Stimulated activated CD4-positive, alpha-beta T cell treated with anti-CD3 and anti-CD28 coated beads, Interleukin-1b, Interleukin-23, amount 100 ng/mL, for 48 hours (primary cell): ENCODE measurements at regions not wholly inside any gene's neighbourhood (a gene's known extent, or its start where the extent isn't known, plus 50 kb on each side); places are given as distances from the start of the nearest gene placed in this dataset.
"Not testable (repeated sequence)": the region's sequence is repeated elsewhere in the genome, so short reads cannot be mapped to it uniquely, and the experiment has no call there.

Experiments
- DNase-seq: peaks from one replicate; pipeline ENCODE4 v3.0.0-alpha.2; 2020

DNA sequence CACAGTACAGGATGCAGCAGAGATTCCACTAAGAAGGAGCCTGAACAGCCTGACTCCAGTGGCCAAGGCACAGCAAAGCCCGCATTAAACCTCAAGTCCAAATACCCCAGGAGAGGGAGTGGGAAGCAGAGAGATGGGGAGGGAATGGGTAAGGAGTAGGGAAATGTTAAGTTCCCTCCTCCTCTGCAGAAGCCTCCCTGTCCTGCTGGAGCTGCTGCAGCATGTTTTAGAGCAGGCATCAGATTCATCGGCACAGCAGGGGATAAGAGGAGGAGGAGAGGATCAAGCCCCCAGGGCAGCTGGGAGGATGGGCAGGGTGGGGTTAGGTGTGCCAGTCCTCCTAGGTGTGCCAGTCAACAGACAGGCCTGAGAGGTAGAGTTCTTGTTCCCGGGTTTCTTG is 709.7 kb downstream of the PTPRU start:
- DNase-seq: no peak

DNA sequence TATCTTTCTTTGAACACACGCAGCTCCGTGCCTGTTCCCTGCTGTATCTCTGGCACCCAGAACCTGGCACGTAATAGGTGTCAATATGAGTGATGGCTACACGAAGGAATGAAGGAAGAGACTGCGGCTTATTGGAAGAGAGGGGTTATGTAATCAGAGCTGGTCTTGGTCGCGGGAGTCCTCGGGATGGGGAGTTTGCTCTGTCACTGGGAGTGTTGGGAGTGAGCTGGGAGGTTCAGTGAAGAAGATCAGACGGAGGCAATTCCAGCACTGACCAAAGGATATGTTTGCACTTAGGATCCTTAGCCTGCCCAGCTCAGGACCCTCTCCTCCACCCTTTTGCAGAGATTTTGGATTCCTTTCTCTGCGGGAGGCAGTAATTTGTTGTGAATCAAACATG is 709.1 kb downstream of the PTPRU start:
- no peak for DNase-seq

DNA sequence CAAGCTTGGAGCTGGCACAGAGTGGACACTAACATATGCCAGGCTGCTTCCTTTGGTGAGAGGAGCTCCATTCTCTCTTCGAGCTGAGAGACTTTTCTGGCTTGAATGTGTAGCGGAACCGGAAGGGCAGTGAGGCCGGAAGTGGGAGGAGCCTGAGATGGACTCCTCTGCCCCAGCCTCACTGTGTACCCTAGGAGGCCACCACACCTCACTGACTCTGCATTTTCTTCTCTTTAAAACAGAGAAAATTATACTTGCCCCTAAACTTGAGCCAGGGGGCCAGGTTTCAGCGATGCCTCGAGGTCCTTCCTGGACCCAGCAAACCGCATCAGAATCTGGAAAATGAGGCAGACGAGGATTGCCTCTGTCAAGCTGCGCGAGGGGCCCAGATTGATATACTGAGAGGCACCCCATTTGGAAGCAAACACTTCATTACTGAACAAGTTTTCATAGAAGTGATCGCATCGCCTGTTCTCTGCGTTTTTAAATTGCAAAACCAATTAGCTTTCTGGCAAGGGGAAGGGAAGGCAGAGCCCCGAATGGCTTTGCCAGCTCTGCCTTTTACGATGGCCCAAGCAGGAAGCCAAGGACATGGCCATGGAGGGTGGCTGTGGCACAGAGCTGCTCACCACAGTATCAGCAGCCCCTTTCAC is 708.1 kb downstream of the PTPRU start:
- DNase-seq: no peak

- no peak for DNase-seq
Measured at GRCh38 chr1:29943034-29943433, 706.7 kb downstream of the PTPRU start.

DNA sequence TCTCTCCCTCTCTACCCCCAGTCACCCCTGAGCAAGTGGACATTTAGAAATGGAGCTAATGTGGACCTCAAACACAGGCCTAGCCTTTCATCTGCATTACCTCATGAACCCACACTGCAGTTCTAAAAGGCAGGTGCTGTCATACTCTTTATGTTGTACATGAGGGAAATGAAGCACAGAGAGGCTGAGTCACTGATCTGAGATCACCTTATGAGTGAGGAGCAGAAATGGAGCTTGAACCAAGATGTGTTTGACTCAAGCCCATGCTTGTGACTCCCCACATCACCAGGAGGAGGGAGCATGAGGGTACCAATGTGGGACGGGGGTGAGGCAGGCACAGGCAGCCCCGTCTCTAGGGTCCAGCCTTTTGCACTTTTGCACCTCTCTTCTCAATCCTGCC is 702.8 kb downstream of the PTPRU start:
- no peak for DNase-seq

GRCh38 chr1:29937356-29937755 is 701.0 kb downstream of the PTPRU start:
- no peak for DNase-seq

GRCh38 chr1:29936031-29936544 is 699.8 kb downstream of the PTPRU start:
- no peak for DNase-seq

DNA sequence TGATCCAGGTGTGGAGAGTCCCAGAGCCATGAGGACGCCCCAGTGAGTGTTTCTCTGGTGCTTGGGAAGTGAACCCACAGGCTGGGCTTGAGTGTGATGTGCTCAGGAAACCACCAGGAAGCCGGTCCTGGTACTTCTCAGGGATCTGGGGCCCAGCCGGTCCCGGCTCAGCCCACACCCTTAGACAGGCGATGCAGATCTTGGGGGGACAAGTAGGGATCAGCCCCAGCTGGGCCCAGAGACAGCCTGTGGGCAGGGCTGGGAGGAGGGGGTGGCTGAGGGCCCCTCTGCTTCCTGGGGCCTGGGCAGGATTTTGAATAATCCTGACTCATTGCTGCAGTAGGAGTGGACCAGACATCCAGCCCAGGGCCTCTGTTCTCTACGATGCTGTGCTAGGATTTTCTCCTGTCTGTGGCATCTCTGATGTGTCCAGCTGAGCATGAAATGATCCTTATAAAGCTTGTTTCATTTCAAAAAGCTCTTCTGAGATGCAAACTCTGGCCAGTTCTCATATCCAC is 698.0 kb downstream of the PTPRU start:
- DNase-seq: no peak

DNA sequence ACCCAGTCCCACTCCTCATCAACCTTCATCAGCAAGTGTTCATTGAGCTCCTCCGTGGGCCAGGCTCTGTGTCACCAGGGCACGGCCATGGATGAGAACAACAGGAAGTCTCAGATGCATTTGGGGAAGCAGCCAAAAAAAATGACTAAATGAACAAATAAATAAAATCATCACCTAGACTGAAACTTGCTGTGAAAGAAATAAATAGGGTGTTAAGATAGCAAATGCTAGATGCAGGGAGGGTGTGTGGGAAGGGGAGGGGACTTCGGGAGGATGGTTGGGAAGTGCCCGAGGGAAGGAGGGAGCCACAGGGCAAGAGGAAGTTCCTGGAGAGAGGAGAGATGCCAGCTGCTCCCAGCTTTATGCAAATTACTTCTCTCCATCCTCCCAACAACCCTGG is 696.7 kb downstream of the PTPRU start:
- no peak for DNase-seq

DNA sequence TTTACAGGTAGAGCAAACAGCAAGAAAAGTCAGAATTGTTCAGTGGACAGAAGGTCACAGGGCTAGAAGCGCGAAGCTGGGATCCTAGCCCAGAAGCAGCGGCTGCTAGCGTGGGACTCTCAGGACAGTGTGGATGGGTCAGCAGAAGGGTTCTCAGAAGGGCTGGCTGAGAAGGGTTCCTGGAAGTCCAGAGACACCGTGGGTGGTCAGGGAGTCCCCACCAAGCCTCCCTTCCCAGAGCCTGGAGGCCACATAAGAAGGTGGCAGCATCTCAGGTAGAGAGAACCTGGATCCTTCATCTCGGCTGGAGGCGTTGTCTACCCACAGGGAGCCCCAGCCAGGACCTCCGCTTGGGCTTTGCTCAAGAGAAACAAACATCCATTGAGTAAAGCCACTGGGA is 696.3 kb downstream of the PTPRU start:
- DNase-seq: no peak

DNA sequence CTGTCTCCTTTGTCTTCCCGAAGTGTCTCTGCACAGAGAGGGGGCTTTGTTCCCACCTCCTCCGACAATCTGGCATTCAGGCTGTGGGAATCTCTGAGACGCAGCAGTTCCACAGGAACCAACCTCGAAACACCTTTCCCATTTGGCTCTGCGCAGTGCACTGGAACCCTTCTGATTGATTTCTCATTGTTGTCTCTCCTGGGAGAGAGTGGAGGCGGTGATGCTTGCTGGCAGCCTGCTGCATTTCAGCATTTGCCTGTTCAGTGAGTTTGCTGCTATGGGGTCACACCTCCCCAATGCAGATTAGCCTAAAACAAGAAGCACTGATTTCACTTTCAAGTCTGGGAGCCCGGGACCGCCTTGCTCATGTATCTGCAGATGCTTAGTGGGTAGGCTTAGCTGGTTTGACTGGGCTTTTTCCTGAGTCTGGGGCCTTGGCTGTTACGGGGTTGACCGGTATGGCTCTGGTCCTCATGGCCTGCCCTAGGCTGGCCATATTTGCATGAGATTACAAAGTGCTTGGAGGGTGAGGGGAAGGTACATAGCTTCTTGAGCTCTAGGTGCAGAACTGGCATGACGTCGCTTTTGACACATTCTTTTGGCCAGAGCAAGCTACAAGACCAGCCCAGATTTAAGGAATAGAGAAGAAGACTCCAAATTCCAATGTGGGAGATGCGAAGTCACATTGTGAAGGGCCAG is 695.3 kb downstream of the PTPRU start:
- no peak for DNase-seq

DNA sequence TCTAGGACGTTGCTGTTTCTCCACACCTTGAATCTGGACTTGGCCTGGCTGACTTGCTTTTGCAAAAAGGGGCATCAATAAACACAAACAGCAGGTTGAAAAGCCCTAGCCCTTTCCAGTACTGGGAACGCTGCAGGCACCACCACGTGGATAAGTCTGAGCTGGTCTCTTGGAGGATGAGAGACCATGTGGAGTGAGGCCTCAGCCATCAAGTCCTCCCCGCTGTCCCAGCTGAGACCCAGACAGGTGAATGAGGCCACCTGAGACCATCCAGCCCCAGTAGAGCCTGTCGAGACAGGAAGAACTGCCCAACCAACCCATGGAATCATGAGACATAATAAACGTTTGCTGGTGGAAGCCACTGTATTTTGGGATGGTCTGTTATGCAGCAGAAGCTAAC is 688.7 kb downstream of the PTPRU start:
- DNase-seq: no peak

DNA sequence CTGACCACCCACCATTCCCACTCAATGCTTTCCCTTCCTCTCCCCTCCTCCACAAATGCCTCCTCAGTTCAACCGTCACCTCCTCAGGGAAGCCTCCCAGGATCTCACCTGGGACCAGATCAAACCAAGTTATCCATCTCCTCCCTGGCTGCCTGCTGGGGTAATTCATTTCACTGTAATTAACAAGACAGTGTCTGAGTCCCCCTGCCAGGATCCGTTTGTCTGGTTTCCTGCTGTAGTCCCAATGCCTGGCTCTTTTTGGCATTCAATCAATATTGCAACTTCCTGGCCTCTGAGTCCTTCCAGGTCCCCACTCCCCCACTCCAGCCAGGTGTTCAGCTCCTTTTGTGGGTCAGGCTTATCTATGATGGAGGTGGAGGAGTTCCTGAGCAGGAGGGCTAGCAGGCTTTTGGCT is 687.7 kb downstream of the PTPRU start:
- DNase-seq: no peak

GRCh38 chr1:29921741-29922140 is 685.4 kb downstream of the PTPRU start:
- DNase-seq: no peak

DNA sequence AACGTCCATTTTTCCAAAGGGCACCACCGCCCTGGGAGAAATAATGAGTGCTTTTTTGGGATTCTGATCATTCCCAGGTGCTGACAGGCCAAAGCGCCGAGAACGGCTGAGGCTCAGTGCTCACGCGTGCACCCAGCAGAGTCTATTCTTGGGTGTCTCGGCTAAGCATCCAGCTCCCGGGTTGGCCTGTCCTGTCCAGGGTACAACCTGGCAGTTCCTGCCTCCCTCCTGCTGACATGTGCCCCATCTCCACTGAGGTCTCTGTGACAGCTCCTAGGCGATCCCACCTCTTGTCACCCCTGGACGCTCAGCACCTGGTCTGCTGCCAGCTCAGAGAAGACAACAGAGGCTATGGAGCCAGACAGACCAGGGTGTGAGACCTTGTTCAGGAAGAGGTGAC is 684.5 kb downstream of the PTPRU start:
- DNase-seq: no peak

DNA sequence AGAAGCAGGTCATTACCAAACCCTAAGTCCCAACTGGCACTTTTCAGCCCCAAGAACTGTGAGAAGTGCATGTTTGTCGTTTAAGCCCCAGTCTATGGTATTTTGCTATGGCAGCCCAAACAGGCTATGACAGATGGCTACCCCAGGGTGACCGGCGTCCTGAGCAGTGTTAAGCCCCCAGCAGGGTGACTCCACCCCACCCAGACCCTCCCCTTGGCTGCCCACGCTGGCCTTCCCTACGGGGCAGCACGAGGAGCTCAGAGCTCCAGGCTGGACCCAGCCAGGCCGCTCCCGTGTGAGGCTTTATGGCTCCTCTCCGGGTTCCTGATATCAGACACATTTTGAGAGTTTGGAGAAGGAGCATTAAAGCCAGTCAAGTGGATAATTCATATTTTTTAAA is 684.0 kb downstream of the PTPRU start:
- no peak for DNase-seq

GRCh38 chr1:29919041-29919440 is 682.7 kb downstream of the PTPRU start:
- DNase-seq: not testable (repeated sequence)

- DNase-seq: no peak
Measured at GRCh38 chr1:29916656-29917369, 680.5 kb downstream of the PTPRU start.

DNA sequence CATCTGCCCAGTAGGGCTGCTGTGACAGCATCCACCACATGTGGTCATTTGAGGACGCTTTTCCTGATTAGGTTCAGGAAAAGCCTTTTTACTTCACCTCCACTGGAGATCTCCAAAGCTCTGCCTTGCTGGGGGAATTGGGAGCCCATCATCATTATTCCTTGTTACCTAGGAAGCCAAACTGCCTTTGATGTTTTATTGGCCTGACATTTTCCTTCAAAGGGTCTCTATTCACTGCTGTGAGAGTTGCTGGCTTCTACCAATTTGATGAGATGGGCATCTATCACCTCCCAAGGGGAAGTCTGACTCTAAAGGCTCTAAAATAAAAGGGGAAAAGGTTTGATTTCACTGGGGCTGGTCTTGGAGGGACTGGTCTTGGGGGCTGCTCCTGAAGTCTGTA is 678.6 kb downstream of the PTPRU start:
- DNase-seq: no peak

DNA sequence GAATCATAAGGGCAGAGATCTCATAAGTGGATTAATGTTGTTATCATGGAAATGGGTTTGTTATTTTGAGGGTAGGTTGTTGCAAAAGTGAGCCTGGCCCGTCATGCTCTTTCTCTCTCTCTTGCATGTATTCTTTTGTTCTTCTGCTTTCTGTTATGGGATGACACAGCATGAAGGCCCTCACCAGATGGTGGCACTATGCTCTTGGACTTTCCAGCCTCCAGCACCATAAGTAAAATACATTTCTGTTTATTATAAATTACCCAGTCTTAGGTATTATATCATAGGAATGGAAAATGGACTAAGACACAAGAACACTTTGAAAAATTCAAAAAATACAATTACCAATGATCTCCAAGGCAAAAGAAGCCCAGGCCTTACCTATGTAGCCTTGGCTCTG is 676.1 kb downstream of the PTPRU start:
- DNase-seq: no peak

DNA sequence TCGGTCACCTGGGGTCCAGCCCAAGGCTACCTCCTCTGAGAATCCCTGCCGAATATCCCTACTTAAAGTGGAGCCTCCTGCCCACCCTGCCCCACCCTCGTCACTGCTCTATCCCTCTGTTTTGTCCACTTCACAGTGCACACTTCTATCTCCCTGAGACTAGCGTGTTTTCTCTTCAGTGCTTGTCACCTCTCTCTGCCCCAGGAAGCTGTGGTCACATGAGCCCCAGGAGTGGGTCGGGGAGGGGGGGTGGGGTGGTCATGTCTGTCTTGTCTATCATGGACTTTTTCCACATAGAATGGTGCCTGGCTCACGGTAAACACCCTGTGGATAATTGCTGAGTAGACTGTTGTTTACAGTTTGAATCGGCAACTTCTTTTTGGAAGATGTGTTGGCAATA is 673.6 kb downstream of the PTPRU start:
- DNase-seq: no peak

- no peak for DNase-seq
Measured at GRCh38 chr1:29907596-29907995, 671.3 kb downstream of the PTPRU start.

DNA sequence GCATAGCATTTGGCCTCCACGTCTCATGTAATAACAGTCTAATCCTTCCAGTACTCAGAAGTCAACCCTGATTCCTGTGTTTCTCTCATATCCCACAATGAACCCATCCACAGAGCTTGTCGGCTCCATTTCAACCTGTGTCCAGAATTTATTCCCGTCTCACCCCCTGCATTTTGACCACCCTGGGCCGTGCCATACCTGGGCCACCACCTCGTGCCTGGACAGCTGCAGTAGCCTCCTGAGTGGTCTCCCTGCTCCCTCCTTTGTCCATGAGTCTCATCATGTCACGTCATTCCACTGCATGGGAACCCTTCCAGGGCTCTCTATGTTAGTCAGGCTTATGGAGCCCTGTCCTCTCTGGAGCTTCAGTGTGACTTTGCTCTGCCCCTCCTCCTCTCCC is 670.6 kb downstream of the PTPRU start:
- DNase-seq: no peak
